ENCODE measurements at regions not wholly inside any gene's neighbourhood (a gene's known extent, or its start where the extent isn't known, plus 50 kb on each side); places are given as distances from the start of the nearest gene placed in this dataset.

DNA sequence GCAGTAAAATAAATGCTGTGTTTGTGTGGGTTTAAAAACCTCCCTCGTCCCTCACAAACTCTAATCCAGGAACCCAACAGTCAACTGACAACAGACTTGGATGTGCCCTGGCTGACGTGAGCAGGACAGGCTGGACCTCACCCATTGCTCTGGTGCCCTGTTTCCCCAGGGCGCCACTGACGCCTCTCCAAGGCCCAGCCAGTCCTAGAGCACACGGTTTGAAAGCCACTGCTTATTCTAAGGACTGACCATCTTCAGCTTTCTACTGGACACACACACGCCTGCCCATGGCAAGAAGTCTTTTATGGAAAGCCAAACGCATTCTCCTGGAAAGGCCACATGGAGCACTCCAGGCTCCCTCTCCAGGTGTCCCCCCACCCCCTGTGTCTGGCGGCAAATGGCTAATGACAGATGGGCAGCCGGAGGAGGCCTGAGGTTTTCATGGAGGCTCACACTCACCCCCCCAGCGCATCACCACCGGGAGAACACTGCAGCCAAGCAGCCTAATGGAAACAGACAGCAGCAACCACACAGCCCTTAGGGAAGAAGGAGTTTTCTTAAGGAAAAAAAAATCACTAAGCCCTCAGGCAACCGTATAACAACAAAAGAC, 319.2 kb downstream of the SOX9 start:
- H3K27me3 ChIP-seq (ENCODE audit: control insufficient read depth in 3 of 3, insufficient read depth in 3 of 3, low read length in 2 of 3): no peaks in the 10 kb centered on the region

DNA sequence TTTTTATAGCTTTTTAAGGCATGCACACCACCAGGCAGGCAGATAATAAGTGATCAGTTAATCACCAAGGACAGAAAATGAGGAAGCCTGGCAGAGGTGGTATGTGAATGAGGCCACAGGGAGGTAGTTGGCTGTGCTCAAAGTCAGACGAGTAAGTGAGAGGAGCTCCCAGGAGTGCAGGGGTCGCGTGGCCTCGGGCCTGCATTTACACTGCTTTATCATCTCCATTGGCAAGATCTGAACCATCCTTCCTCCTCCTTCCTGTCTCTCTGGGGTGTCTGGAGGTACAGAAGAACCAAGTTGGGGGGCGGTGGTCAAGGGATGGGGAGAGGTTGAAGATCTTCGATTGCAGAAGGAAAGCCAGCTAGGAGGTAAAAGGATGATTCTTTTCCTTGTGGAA, 320.1 kb downstream of the SOX9 start:
- Histone ChIP-seq H3K4me1 (ENCODE audit: control insufficient read depth in 5 of 5, insufficient read depth in 5 of 5, low read length in 5 of 5) (no peaks in the 10 kb centered on the region), H3K9me3 (ENCODE audit: control insufficient read depth in 4 of 4, insufficient read depth in 3 of 4, low read length in 3 of 4) (peaks cover 0 to 3% (median 0%) of the 10 kb centered on the region in 4 donors), H3K9ac (ENCODE audit: insufficient read depth in 1 of 2, low read length in 2 of 2) (no peak overlapping the region), H3K4me3 (no peak overlapping the region), H3K27me3 (ENCODE audit: control insufficient read depth in 3 of 3, insufficient read depth in 3 of 3, low read length in 2 of 3) (no peaks in the 10 kb centered on the region), H3K36me3 (ENCODE audit: control insufficient read depth in 4 of 4, insufficient read depth in 4 of 4, low read length in 4 of 4) (no peaks in the 10 kb centered on the region), H3K27ac (ENCODE audit: low read depth in 1 of 2, low read length in 1 of 2) (no peak overlapping the region)
- DNase-seq: no peak
- no peak for ATAC-seq (ENCODE audit: insufficient read depth, low FRiP score)
- TF ChIP-seq, protein P1, sequence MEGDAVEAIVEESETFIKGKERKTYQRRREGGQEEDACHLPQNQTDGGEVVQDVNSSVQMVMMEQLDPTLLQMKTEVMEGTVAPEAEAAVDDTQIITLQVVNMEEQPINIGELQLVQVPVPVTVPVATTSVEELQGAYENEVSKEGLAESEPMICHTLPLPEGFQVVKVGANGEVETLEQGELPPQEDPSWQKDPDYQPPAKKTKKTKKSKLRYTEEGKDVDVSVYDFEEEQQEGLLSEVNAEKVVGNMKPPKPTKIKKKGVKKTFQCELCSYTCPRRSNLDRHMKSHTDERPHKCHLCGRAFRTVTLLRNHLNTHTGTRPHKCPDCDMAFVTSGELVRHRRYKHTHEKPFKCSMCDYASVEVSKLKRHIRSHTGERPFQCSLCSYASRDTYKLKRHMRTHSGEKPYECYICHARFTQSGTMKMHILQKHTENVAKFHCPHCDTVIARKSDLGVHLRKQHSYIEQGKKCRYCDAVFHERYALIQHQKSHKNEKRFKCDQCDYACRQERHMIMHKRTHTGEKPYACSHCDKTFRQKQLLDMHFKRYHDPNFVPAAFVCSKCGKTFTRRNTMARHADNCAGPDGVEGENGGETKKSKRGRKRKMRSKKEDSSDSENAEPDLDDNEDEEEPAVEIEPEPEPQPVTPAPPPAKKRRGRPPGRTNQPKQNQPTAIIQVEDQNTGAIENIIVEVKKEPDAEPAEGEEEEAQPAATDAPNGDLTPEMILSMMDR (IDR thresholded peaks at IDR 0.05; ENCODE audit: control extremely low read depth, extremely low read depth): no peak
- WGBS, 2 donors: 91% methylated on average over 6 of the region's 6 CpGs

More for the DNA sequence above, 319.2 kb downstream of the SOX9 start:
- no peaks in the 10 kb centered on the region for H3K36me3 ChIP-seq (ENCODE audit: control insufficient read depth in 4 of 4, insufficient read depth in 4 of 4, low read length in 4 of 4)
- no peak overlapping the region for H3K4me3 ChIP-seq
- no peak overlapping the region for H3K9ac ChIP-seq (ENCODE audit: insufficient read depth in 1 of 2, low read length in 2 of 2)
- WGBS, 2 donors: 82% methylated on average over 12 of the region's 12 CpGs
- peaks cover 0 to 4% (median 0%) of the 10 kb centered on the region in 5 donors for H3K4me1 ChIP-seq (ENCODE audit: control insufficient read depth in 5 of 5, insufficient read depth in 5 of 5, low read length in 5 of 5)
- peaks cover 0 to 3% (median 0%) of the 10 kb centered on the region in 4 donors for H3K9me3 ChIP-seq (ENCODE audit: control insufficient read depth in 4 of 4, insufficient read depth in 3 of 4, low read length in 3 of 4)
- no peak overlapping the region for H3K27ac ChIP-seq (ENCODE audit: low read depth in 1 of 2, low read length in 1 of 2)
- TF ChIP-seq, protein P1 (IDR thresholded peaks at IDR 0.05; ENCODE audit: control extremely low read depth, extremely low read depth): no peak
- DNase-seq (no peak), ATAC-seq (ENCODE audit: insufficient read depth, low FRiP score) (no peak)

DNA sequence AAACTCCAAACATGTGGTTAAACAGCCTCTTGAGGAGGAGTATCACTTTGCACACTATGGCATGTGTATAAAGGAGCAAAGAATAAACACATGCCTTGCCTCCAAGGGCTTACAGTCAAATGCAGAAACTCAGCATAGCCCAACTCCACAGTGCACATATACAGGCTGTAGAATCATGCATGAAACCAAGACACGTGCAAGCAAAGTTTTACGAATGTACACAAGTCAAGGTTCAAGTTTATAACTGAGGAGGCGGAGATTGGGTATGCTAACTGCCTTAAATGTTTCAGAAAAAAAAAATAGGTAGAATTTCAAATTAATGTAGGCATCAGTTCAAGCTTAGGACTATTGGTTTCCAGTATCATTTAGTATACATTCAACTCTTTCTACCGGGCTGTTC, 321.1 kb downstream of the SOX9 start:
- Histone ChIP-seq H3K9me3 (ENCODE audit: control insufficient read depth in 4 of 4, insufficient read depth in 3 of 4, low read length in 3 of 4) (peaks cover 0 to 3% (median 0%) of the 10 kb centered on the region in 4 donors), H3K9ac (ENCODE audit: insufficient read depth in 1 of 2, low read length in 2 of 2) (no peak overlapping the region), H3K27ac (ENCODE audit: low read depth in 1 of 2, low read length in 1 of 2) (no peak overlapping the region)

More for the DNA sequence above, 321.1 kb downstream of the SOX9 start:
- TF ChIP-seq, protein P1 (IDR thresholded peaks at IDR 0.05; ENCODE audit: control extremely low read depth, extremely low read depth): no peak
- H3K4me1 ChIP-seq (ENCODE audit: control insufficient read depth in 5 of 5, insufficient read depth in 5 of 5, low read length in 5 of 5): peaks cover 0 to 5% (median 0%) of the 10 kb centered on the region in 5 donors
- no peak for ATAC-seq (ENCODE audit: insufficient read depth, low FRiP score)
- H3K36me3 ChIP-seq (ENCODE audit: control insufficient read depth in 4 of 4, insufficient read depth in 4 of 4, low read length in 4 of 4): no peaks in the 10 kb centered on the region
- H3K27me3 ChIP-seq (ENCODE audit: control insufficient read depth in 3 of 3, insufficient read depth in 3 of 3, low read length in 2 of 3): no peaks in the 10 kb centered on the region
- 96 to 97% methylated on average over 4 of the region's 4 CpGs for WGBS, 2 donors
- no peak for DNase-seq
- H3K4me3 ChIP-seq: no peak overlapping the region
